Ishikawa (cell line): ENCODE measurements at regions not wholly inside any gene's neighbourhood (a gene's known extent, or its start where the extent isn't known, plus 50 kb on each side); places are given as distances from the start of the nearest gene placed in this dataset.

Experiments used
- CEBPB ChIP-seq: IDR thresholded peaks from 2 replicates; pipeline ENCODE4 v1.6.1; 2012
- CREB1 ChIP-seq: IDR thresholded peaks from 2 replicates; pipeline ENCODE4 v1.6.1; 2012; ENCODE audit warnings: low read depth
- EP300 ChIP-seq: IDR thresholded peaks from 2 replicates; pipeline ENCODE4 v1.6.1; 2012; ENCODE audit warnings: borderline replicate concordance
- NFIC ChIP-seq: IDR thresholded peaks from 2 replicates; pipeline ENCODE4 v1.6.1; 2012
- RAD21 ChIP-seq: IDR thresholded peaks from 2 replicates; pipeline ENCODE4 v1.6.1; 2012; ENCODE audit warnings: low read depth
- TAF1 ChIP-seq: IDR thresholded peaks from 2 replicates; pipeline ENCODE4 v1.6.1; 2012; ENCODE audit warnings: low read depth, mild to moderate bottlenecking
- YY1 ChIP-seq: IDR thresholded peaks from 2 replicates; pipeline ENCODE4 v1.6.1; 2012; ENCODE audit warnings: low read depth
- TF ChIP-seq, protein P1 (sequence below): IDR thresholded peaks from 2 replicates; pipeline ENCODE4 v1.6.1; 2012; ENCODE audit warnings: low read depth, mild to moderate bottlenecking
- TF ChIP-seq, protein P2 (sequence below): IDR thresholded peaks from 2 replicates; pipeline ENCODE4 v1.6.1; 2012

DNA sequence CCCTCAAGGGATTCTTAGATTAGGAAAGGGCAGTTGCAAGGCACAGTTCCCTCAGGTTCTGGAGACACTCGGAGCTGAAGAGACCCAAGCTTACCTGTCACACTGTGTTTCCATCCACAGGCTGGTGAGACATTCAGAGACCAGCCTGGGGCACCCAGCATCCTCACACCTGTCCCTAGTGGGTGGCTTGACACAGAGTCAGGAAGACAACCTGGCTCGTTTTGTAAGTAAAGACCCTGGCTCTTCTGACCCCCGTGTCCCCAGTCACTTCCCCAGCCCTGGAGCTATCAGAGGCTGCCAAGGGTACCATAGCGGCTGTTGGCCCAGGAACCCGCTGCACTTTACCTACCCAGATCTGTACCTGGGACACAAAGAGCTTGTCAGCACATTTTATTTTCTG lies 409.8 kb downstream of the MATN1 start:
- TF ChIP-seq, protein P1, sequence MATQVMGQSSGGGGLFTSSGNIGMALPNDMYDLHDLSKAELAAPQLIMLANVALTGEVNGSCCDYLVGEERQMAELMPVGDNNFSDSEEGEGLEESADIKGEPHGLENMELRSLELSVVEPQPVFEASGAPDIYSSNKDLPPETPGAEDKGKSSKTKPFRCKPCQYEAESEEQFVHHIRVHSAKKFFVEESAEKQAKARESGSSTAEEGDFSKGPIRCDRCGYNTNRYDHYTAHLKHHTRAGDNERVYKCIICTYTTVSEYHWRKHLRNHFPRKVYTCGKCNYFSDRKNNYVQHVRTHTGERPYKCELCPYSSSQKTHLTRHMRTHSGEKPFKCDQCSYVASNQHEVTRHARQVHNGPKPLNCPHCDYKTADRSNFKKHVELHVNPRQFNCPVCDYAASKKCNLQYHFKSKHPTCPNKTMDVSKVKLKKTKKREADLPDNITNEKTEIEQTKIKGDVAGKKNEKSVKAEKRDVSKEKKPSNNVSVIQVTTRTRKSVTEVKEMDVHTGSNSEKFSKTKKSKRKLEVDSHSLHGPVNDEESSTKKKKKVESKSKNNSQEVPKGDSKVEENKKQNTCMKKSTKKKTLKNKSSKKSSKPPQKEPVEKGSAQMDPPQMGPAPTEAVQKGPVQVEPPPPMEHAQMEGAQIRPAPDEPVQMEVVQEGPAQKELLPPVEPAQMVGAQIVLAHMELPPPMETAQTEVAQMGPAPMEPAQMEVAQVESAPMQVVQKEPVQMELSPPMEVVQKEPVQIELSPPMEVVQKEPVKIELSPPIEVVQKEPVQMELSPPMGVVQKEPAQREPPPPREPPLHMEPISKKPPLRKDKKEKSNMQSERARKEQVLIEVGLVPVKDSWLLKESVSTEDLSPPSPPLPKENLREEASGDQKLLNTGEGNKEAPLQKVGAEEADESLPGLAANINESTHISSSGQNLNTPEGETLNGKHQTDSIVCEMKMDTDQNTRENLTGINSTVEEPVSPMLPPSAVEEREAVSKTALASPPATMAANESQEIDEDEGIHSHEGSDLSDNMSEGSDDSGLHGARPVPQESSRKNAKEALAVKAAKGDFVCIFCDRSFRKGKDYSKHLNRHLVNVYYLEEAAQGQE, result no peak
- TF ChIP-seq YY1, result no peak
- TF ChIP-seq, protein P2, sequence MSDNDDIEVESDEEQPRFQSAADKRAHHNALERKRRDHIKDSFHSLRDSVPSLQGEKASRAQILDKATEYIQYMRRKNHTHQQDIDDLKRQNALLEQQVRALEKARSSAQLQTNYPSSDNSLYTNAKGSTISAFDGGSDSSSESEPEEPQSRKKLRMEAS, result no peak
- TF ChIP-seq EP300, result no peak
- no peak for TF ChIP-seq NFIC
- no peak for TF ChIP-seq CREB1
- no peak for TF ChIP-seq CEBPB
- TF ChIP-seq TAF1, result no peak
- no peak for TF ChIP-seq RAD21
